GM18508 (cell line): ENCODE measurements at regions not wholly inside any gene's neighbourhood (a gene's known extent, or its start where the extent isn't known, plus 50 kb on each side); places are given as distances from the start of the nearest gene placed in this dataset.

Experiments
- ATAC-seq: cut with Tn5 transposase; IDR thresholded peaks from one replicate; pipeline ENCODE4 v1.9.1; 2021; ENCODE audit warnings: moderate number of reproducible peaks; ENCODE audit not compliant: insufficient read depth, unreplicated experiment

DNA sequence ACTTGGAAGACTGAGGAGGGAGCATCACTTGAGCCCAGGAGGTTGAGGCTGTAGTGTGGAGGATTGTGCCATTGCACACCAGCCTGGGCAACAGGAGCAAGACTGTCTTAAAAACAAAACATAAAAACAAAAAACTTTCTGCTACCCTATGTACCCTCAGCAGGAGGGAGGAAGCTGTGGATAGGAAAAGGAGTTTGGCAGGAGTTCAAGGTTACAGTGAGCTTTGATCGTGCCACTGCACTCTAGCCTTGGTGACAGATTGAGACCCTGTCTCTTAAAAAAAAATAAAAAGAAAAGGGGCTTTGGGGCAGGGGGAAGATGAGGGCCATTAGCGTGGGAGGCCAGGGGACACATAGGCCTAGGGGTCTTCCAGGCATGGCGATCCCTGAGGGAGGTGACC is 135.7 kb downstream of the DHX35 start:
- ATAC-seq = no peak

DNA sequence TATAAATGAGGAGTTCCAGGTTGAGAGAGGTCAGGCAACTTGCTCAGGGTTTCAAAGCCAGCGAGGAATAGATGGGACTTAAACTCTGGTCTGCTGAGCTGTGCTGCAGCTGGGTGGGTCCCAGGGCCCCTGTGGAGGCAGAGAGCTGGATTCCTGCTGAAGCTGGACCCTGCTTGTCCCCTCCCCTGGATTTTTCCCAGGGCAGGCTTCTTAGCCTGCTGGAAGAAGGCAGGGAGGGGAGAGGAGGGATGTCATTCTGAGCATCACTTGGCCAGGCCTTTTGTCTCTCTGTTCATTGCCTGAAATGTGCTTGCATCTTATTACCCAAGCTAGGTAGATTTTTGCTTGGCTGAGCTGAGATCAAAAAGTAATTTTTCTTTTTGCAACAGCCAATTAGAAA is 133.7 kb downstream of the DHX35 start:
- ATAC-seq = no peak

DNA sequence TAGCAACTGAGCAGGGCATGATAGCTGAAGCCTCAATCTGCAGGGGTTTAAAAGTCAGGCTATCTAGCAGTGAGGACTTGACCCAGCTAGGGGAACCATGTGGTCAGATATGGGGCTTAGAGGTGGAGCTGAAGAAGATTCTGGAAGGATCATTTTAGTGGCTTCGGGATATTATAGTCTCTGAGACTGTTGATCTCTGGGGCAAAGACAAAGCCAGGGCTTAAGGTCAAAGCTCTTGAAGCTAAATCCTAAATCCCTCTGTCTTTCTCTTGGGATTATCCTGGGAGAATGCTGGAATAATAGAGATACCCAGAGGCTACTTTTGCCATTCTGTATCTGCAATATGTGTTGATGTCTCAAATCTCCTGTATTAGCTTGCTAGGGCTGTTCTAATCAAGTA is 132.2 kb downstream of the DHX35 start:
- ATAC-seq = no peak

DNA sequence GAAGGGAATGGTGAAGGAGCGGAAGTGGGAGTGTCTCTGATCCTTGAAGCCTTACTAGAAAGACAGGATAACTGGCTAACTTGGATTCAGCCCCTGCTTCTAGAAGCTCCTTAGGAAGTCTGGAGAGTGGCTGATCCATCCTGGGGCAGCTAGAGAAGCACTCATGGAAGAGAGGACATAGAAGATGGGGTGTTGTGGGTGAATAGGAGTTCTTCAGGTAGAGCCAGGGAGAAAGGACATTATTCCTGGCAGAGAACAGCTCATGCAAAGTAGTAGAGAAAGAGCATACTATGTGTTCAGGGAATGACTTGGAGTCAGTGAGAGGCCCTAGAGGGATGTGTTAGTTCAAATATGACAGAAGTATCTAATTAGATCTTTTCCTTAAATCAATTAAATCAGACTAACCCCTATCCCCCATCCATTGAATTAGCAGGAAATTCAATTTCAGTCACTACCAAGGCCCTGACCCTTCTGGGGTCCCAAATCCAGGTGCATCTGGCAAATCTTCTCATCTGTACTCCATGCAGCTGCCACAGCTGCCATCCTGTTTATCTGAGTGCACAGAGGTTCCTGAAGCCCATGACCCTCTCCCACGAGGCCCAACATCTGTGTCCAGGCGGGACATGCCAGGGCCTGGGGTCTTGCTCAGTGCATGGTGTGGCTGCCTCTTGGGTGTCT is 130.7 kb downstream of the DHX35 start:
- no peak for ATAC-seq

DNA sequence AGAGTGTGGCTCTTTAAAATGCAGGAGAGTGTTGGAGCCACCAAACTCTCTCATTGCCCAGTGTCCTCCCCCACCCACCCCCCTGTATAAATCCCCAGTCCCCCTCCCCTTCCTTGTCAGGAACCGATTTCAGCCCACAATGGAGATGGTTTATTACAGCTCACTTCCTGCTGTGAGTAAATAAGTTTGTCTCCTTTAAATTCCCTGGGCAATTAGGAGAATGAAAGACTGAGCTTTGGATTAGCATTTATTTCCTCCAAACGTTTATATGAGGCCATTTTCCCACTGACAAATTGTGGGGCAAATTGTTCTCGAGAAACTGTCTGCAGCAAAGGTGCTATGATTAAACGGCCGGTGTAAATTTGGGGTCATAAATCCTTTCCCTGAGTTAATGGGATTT is 128.8 kb downstream of the DHX35 start:
- ATAC-seq = no peak

DNA sequence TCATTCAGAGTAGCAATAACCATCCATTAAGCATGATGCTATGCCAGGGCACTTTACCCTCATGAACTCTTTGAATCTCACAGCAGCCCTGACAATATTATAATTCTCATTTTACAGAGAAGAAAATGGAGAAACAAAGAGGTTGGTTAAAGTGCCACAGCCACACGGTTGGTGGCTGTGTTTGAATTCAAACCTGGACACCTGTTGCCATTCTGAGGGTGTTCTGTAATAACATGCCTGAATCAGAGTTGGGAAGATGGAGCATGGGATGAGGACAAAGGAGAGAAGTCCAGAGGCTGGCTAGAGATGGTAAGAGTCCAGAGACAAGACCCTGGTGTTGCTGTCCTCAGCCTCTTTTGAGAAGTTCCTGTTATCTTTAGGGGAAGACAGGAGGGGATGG is 127.7 kb downstream of the DHX35 start:
- ATAC-seq = no peak
